Transverse colon (tissue), 4 donors: ENCODE measurements at regions not wholly inside any gene's neighbourhood (a gene's known extent, or its start where the extent isn't known, plus 50 kb on each side); places are given as distances from the start of the nearest gene placed in this dataset.

Experiments
- CTCF ChIP-seq, 5 experiments: fragments of 200-600 bp in 3 of 5; fragments of 450-650 bp in 2 of 5; sonication (generic) in 3 of 5; IDR thresholded peaks; 1 replicate in 2 of 5; 2 replicates in 3 of 5; pipeline ENCODE4 v1.5.1; 2016 to 2017; ENCODE audit warnings: antibody characterized with exemption in 5 of 5, inconsistent platforms in 3 of 5, mild to moderate bottlenecking in 2 of 5, moderate library complexity in 1 of 5
- EP300 ChIP-seq: sonication (generic); formaldehyde crosslinking; IDR thresholded peaks from one replicate; pipeline ENCODE4 v1.6.1; 2017; ENCODE audit warnings: antibody characterized with exemption, low read depth
- POLR2A ChIP-seq: fragments of 450-650 bp; IDR thresholded peaks from one replicate; pipeline ENCODE4 v1.6.1; 2016; ENCODE audit warnings: antibody characterized with exemption, mild to moderate bottlenecking, moderate library complexity
- POLR2AphosphoS5 ChIP-seq, 3 donors: sonication (generic); formaldehyde crosslinking; IDR thresholded peaks; one replicate each; pipeline ENCODE4 v1.6.1; 2016; ENCODE audit warnings: antibody characterized with exemption in 3 of 3

- TF ChIP-seq POLR2A (no peak), CTCF (IDR thresholded peaks at IDR 0.05) (no peak), POLR2AphosphoS5 (IDR thresholded peaks at IDR 0.05) (no peak), EP300 (no peak)
Observed at GRCh38 chr10:61592581-61592980, 70.1 kb upstream of the CABCOCO1 start.
